ENCODE measurements at regions not wholly inside any gene's neighbourhood (a gene's known extent, or its start where the extent isn't known, plus 50 kb on each side); places are given as distances from the start of the nearest gene placed in this dataset.

- H3K79me2 ChIP-seq = no peaks in the 10 kb centered on the region
- H4K20me1 ChIP-seq (ENCODE audit: insufficient read depth, poor library complexity, severe bottlenecking) = no peaks in the 10 kb centered on the region
- H3K4me1 ChIP-seq (ENCODE audit: insufficient read depth) = no peaks in the 10 kb centered on the region
- no peak overlapping the region for H3K27ac ChIP-seq
- H2AFZ ChIP-seq = no peak overlapping the region
- H3K4me3 ChIP-seq = no peak overlapping the region
- H3K27me3 ChIP-seq = no peaks in the 10 kb centered on the region
- H3K9me3 ChIP-seq (ENCODE audit: low read depth) = no peaks in the 10 kb centered on the region
- no peak for DNase-seq (ENCODE audit: low spot score)
- H3K4me2 ChIP-seq = no peak overlapping the region
- H3K36me3 ChIP-seq (replicated peaks; ENCODE audit: insufficient read depth, low read depth) = no peaks in the 10 kb centered on the region
- no peaks in the 10 kb centered on the region for H3K9me2 ChIP-seq (replicated peaks; ENCODE audit: insufficient read depth)
- TF ChIP-seq CTCF (IDR thresholded peaks at IDR 0.05; ENCODE audit: poor library complexity) = no peak
- WGBS (ENCODE audit: low lambda C conversion rate, missing lambda C conversion rate) = 92% methylated on average over 4 of the region's 4 CpGs
Observed at GRCh38 chr16:8426569-8426968, 163.7 kb downstream of the TMEM114 start.

GRCh38 chr16:8417145-8417544 is 173.2 kb downstream of the TMEM114 start:
- DNase-seq (ENCODE audit: low spot score) = no peak
- no peaks in the 10 kb centered on the region for H3K9me3 ChIP-seq (ENCODE audit: low read depth)
- H4K20me1 ChIP-seq (ENCODE audit: insufficient read depth, poor library complexity, severe bottlenecking) = no peaks in the 10 kb centered on the region
- H3K36me3 ChIP-seq (replicated peaks; ENCODE audit: insufficient read depth, low read depth) = no peaks in the 10 kb centered on the region
- no peaks in the 10 kb centered on the region for H3K79me2 ChIP-seq
- no peak overlapping the region for H3K4me2 ChIP-seq
- no peak for TF ChIP-seq EZH2phosphoT487 (IDR thresholded peaks at IDR 0.05; ENCODE audit: low read depth, severe bottlenecking, unreplicated experiment)
- no peak for TF ChIP-seq CTCF (IDR thresholded peaks at IDR 0.05; ENCODE audit: poor library complexity)
- no peak for TF ChIP-seq EZH2 (IDR thresholded peaks at IDR 0.05; ENCODE audit: borderline replicate concordance)
- 85% methylated on average over 4 of the region's 4 CpGs for WGBS (ENCODE audit: low lambda C conversion rate, missing lambda C conversion rate)
- H3K27ac ChIP-seq = no peak overlapping the region
- H3K27me3 ChIP-seq = no peaks in the 10 kb centered on the region
- no peaks in the 10 kb centered on the region for H3K4me1 ChIP-seq (ENCODE audit: insufficient read depth)
- no peak overlapping the region for H3K4me3 ChIP-seq
- no peaks in the 10 kb centered on the region for H3K9me2 ChIP-seq (replicated peaks; ENCODE audit: insufficient read depth)
- H2AFZ ChIP-seq = no peak overlapping the region

GRCh38 chr16:8408855-8409567 is 181.3 kb downstream of the TMEM114 start:
- Histone ChIP-seq H3K9me2 (replicated peaks; ENCODE audit: insufficient read depth) (no peaks in the 10 kb centered on the region), H3K4me2 (no peak overlapping the region), H3K36me3 (replicated peaks; ENCODE audit: insufficient read depth, low read depth) (no peaks in the 10 kb centered on the region), H3K9me3 (ENCODE audit: low read depth) (no peaks in the 10 kb centered on the region), H3K4me3 (no peak overlapping the region), H3K27ac (no peak overlapping the region), H3K79me2 (no peaks in the 10 kb centered on the region), H4K20me1 (ENCODE audit: insufficient read depth, poor library complexity, severe bottlenecking) (no peaks in the 10 kb centered on the region), H3K4me1 (ENCODE audit: insufficient read depth) (no peaks in the 10 kb centered on the region), H2AFZ (no peak overlapping the region), H3K27me3 (no peaks in the 10 kb centered on the region)
- 75% methylated on average over 9 of the region's 9 CpGs for WGBS (ENCODE audit: low lambda C conversion rate, missing lambda C conversion rate)
- DNase-seq (ENCODE audit: low spot score) = no peak
- TF ChIP-seq EZH2phosphoT487 (IDR thresholded peaks at IDR 0.05; ENCODE audit: low read depth, severe bottlenecking, unreplicated experiment) (no peak), CTCF (IDR thresholded peaks at IDR 0.05; ENCODE audit: poor library complexity) (no peak), EZH2 (IDR thresholded peaks at IDR 0.05; ENCODE audit: borderline replicate concordance) (no peak)

- Histone ChIP-seq H3K9me2 (replicated peaks; ENCODE audit: insufficient read depth) (no peaks in the 10 kb centered on the region), H3K9me3 (ENCODE audit: low read depth) (no peaks in the 10 kb centered on the region), H3K27me3 (no peaks in the 10 kb centered on the region), H3K4me3 (no peak overlapping the region), H2AFZ (no peak overlapping the region), H3K4me2 (no peak overlapping the region), H4K20me1 (ENCODE audit: insufficient read depth, poor library complexity, severe bottlenecking) (no peaks in the 10 kb centered on the region), H3K79me2 (no peaks in the 10 kb centered on the region), H3K4me1 (ENCODE audit: insufficient read depth) (no peaks in the 10 kb centered on the region), H3K36me3 (replicated peaks; ENCODE audit: insufficient read depth, low read depth) (no peaks in the 10 kb centered on the region), H3K27ac (no peak overlapping the region)
- no peak for DNase-seq (ENCODE audit: low spot score)
- TF ChIP-seq CTCF (IDR thresholded peaks at IDR 0.05; ENCODE audit: poor library complexity) (no peak), EZH2phosphoT487 (IDR thresholded peaks at IDR 0.05; ENCODE audit: low read depth, severe bottlenecking, unreplicated experiment) (no peak), EZH2 (IDR thresholded peaks at IDR 0.05; ENCODE audit: borderline replicate concordance) (no peak)
- WGBS (ENCODE audit: low lambda C conversion rate, missing lambda C conversion rate) = 85% methylated on average over 3 of the region's 3 CpGs
Observed at GRCh38 chr16:8407351-8407750, 183.0 kb downstream of the TMEM114 start.
